ENCODE measurements at regions not wholly inside any gene's neighbourhood (a gene's known extent, or its start where the extent isn't known, plus 50 kb on each side); places are given as distances from the start of the nearest gene placed in this dataset.

GRCh38 chr4:23572382-23572781 lies 317.5 kb downstream of the PPARGC1A start:
- intact Hi-C loops (cut with DNase I): no loop called here
- no peaks in the 10 kb centered on the region for H3K36me3 ChIP-seq
- TF ChIP-seq POLR2AphosphoS5 (IDR thresholded peaks at IDR 0.05) (no peak), POLR2A (IDR thresholded peaks at IDR 0.05; ENCODE audit: low read depth) (no peak), EP300 (IDR thresholded peaks at IDR 0.05) (no peak), CTCF (IDR thresholded peaks at IDR 0.05) (no peak)
- 96% methylated on average over 4 of the region's 4 CpGs for WGBS
- DNase-seq (ENCODE audit: extremely low spot score): no peak
- H3K27ac ChIP-seq (replicated peaks in 1 of 4): no peak overlapping the region
- no peak overlapping the region for H3K4me3 ChIP-seq
- H3K9me3 ChIP-seq: no peaks in the 10 kb centered on the region
- H3K4me1 ChIP-seq: no peaks in the 10 kb centered on the region
- H3K27me3 ChIP-seq: no peaks in the 10 kb centered on the region

- Histone ChIP-seq H3K4me1 (no peaks in the 10 kb centered on the region), H3K27me3 (no peaks in the 10 kb centered on the region), H3K4me3 (no peak overlapping the region), H3K27ac (replicated peaks in 1 of 4) (no peak overlapping the region), H3K9me3 (no peaks in the 10 kb centered on the region), H3K36me3 (no peaks in the 10 kb centered on the region)
- DNase-seq (ENCODE audit: extremely low spot score): no peak
- intact Hi-C loops (cut with DNase I): no loop called here
- TF ChIP-seq CTCF (IDR thresholded peaks at IDR 0.05) (no peak), POLR2AphosphoS5 (IDR thresholded peaks at IDR 0.05) (no peak), POLR2A (IDR thresholded peaks at IDR 0.05; ENCODE audit: low read depth) (no peak), EP300 (IDR thresholded peaks at IDR 0.05) (no peak)
Measured at GRCh38 chr4:23567338-23567737, 322.5 kb downstream of the PPARGC1A start.

- H3K4me3 ChIP-seq: no peak overlapping the region
- H3K4me1 ChIP-seq: no peaks in the 10 kb centered on the region
- TF ChIP-seq POLR2A (IDR thresholded peaks at IDR 0.05; ENCODE audit: low read depth) (no peak), CTCF (IDR thresholded peaks at IDR 0.05) (no peak), POLR2AphosphoS5 (IDR thresholded peaks at IDR 0.05) (no peak), EP300 (IDR thresholded peaks at IDR 0.05) (no peak)
- intact Hi-C loops (cut with DNase I): no loop called here
- 84% methylated on average over 2 of the region's 2 CpGs for WGBS
- H3K27me3 ChIP-seq: no peaks in the 10 kb centered on the region
- H3K36me3 ChIP-seq: no peaks in the 10 kb centered on the region
- H3K9me3 ChIP-seq: no peaks in the 10 kb centered on the region
- no peak overlapping the region for H3K27ac ChIP-seq (replicated peaks in 1 of 4)
- DNase-seq (ENCODE audit: extremely low spot score): no peak
Measured at GRCh38 chr4:23560748-23561147, 329.1 kb downstream of the PPARGC1A start.

- no peak for TF ChIP-seq POLR2AphosphoS5 (IDR thresholded peaks at IDR 0.05)
- no peak for TF ChIP-seq POLR2A (IDR thresholded peaks at IDR 0.05; ENCODE audit: low read depth)
- TF ChIP-seq EP300 (IDR thresholded peaks at IDR 0.05): no peak
- TF ChIP-seq CTCF (IDR thresholded peaks at IDR 0.05): no peak
- Histone ChIP-seq H3K4me1 (no peaks in the 10 kb centered on the region), H3K36me3 (no peaks in the 10 kb centered on the region), H3K27ac (replicated peaks in 1 of 4) (no peak overlapping the region), H3K4me3 (no peak overlapping the region), H3K27me3 (no peaks in the 10 kb centered on the region), H3K9me3 (peaks cover 0 to 9% (median 5%) of the 10 kb centered on the region in 4 donors)
- WGBS: 77% methylated on average over 2 of the region's 2 CpGs
- DNase-seq (ENCODE audit: extremely low spot score): no peak
- intact Hi-C loops (cut with DNase I): no loop called here
Measured at GRCh38 chr4:23558101-23558500, 331.7 kb downstream of the PPARGC1A start.

GRCh38 chr4:23547601-23548000 lies 342.2 kb downstream of the PPARGC1A start:
- Histone ChIP-seq H3K27ac (replicated peaks in 1 of 4) (no peak overlapping the region), H3K36me3 (no peaks in the 10 kb centered on the region), H3K27me3 (no peaks in the 10 kb centered on the region), H3K9me3 (peaks cover 0 to under 1% (median 0%) of the 10 kb centered on the region in 4 donors), H3K4me3 (no peak overlapping the region), H3K4me1 (no peaks in the 10 kb centered on the region)
- intact Hi-C loops (cut with DNase I): no loop called here
- TF ChIP-seq POLR2A (IDR thresholded peaks at IDR 0.05; ENCODE audit: low read depth) (no peak), POLR2AphosphoS5 (IDR thresholded peaks at IDR 0.05) (no peak)
- WGBS: 50% methylated on average over 3 of the region's 3 CpGs
- no peak for DNase-seq (ENCODE audit: extremely low spot score)

All from esophagus muscularis mucosa (tissue), 4 donors.